HepG2 (cell line): ENCODE measurements at regions not wholly inside any gene's neighbourhood (a gene's known extent, or its start where the extent isn't known, plus 50 kb on each side); places are given as distances from the start of the nearest gene placed in this dataset.

ENCODE experiments used
- CBX1 ChIP-seq: IDR thresholded peaks from one replicate; pipeline ENCODE4 v1.6.1; 2016; ENCODE audit warnings: antibody characterized with exemption, low read depth
- CREBL2 ChIP-seq: sonication (generic); formaldehyde crosslinking; IDR thresholded peaks from 2 replicates; pipeline ENCODE4 v1.8.1; 2023; ENCODE audit warnings: missing genetic modification reagents, mild to moderate bottlenecking, borderline replicate concordance
- DNMT3B ChIP-seq: conservative IDR thresholded peaks from 2 replicates; pipeline ENCODE4 v1.6.1; 2016; ENCODE audit warnings: missing biosample characterization, control low read depth
- GFI1 ChIP-seq: sonication (generic); formaldehyde crosslinking; IDR thresholded peaks from 2 replicates; pipeline ENCODE4 v1.5.0; 2020; ENCODE audit warnings: missing genetic modification reagents, mild to moderate bottlenecking, borderline replicate concordance
- GPN1 ChIP-seq: sonication (generic); formaldehyde crosslinking; IDR thresholded peaks from 2 replicates; pipeline ENCODE4 v1.5.1; 2020; ENCODE audit warnings: missing genetic modification reagents, borderline replicate concordance
- GRHL1 ChIP-seq: sonication (generic); formaldehyde crosslinking; conservative IDR thresholded peaks from 2 replicates; pipeline ENCODE4 v1.8.0; 2022; ENCODE audit warnings: missing genetic modification reagents
- MED13 ChIP-seq: sonication (generic); formaldehyde crosslinking; IDR thresholded peaks from 2 replicates; pipeline ENCODE4 v1.5.0; 2020; ENCODE audit warnings: missing genetic modification reagents
- MEIS1 ChIP-seq: sonication (generic); formaldehyde crosslinking; IDR thresholded peaks from 2 replicates; pipeline ENCODE4 v1.9.0; 2021; ENCODE audit warnings: mild to moderate bottlenecking, missing genetic modification reagents, moderate library complexity, borderline replicate concordance
- MIER3 ChIP-seq: IDR thresholded peaks from 2 replicates; pipeline ENCODE4 v1.6.1; 2016; ENCODE audit warnings: missing compliant biosample characterization, borderline replicate concordance
- REST ChIP-seq, 2 experiments: IDR thresholded peaks; 2 replicates each; pipeline ENCODE4 v1.6.1; 2011 to 2012; ENCODE audit warnings: low read length in 2 of 2, borderline replicate concordance in 1 of 2, low read depth in 1 of 2, mild to moderate bottlenecking in 1 of 2, moderate library complexity in 1 of 2
- YEATS2 ChIP-seq: sonication (generic); formaldehyde crosslinking; IDR thresholded peaks from 2 replicates; pipeline ENCODE4 v1.4.0; 2020; ENCODE audit warnings: missing genetic modification reagents, borderline replicate concordance
- ZKSCAN5 ChIP-seq: sonication (generic); formaldehyde crosslinking; IDR thresholded peaks from 2 replicates; pipeline ENCODE4 v1.5.1; 2020; ENCODE audit warnings: mild to moderate bottlenecking, missing genetic modification reagents
- ZNF136 ChIP-seq: sonication (generic); formaldehyde crosslinking; IDR thresholded peaks from 2 replicates; pipeline ENCODE4 v1.8.1; 2022; ENCODE audit warnings: low read depth, mild to moderate bottlenecking, moderate library complexity, missing genetic modification reagents
- ZNF414 ChIP-seq: sonication (generic); formaldehyde crosslinking; IDR thresholded peaks from 2 replicates; pipeline ENCODE4 v1.5.0; 2020; ENCODE audit warnings: missing genetic modification reagents
- ZNF546 ChIP-seq: sonication (generic); formaldehyde crosslinking; conservative IDR thresholded peaks from 2 replicates; pipeline ENCODE4 v1.8.1; 2023; ENCODE audit warnings: mild to moderate bottlenecking, missing genetic modification reagents
- ZNF609 ChIP-seq: sonication (generic); formaldehyde crosslinking; IDR thresholded peaks from 2 replicates; pipeline ENCODE4 v1.4.0; 2020; ENCODE audit warnings: mild to moderate bottlenecking, missing genetic modification reagents, borderline replicate concordance
- ZNF619 ChIP-seq: sonication (generic); formaldehyde crosslinking; IDR thresholded peaks from 2 replicates; pipeline ENCODE4 v1.4.0; 2020; ENCODE audit warnings: mild to moderate bottlenecking, missing genetic modification reagents
- ZSCAN25 ChIP-seq: sonication (generic); formaldehyde crosslinking; IDR thresholded peaks from 2 replicates; pipeline ENCODE4 v1.8.0; 2022; ENCODE audit warnings: mild to moderate bottlenecking, missing genetic modification reagents

GRCh38 chr10:4663162-4663992 is 162.6 kb upstream of the AKR1E2 start (continued):
- TF ChIP-seq ZNF136 (CRISPR knock-in tag) (no peak), GPN1 (CRISPR knock-in tag) (no peak), CBX1 (no peak), REST (IDR thresholded peaks at IDR 0.05; ENCODE audit: borderline replicate concordance in 1 of 2, low read depth in 1 of 2, low read length in 2 of 2) (no peak), ZNF414 (CRISPR knock-in tag) (no peak), CREBL2 (CRISPR knock-in tag) (no peak), YEATS2 (CRISPR knock-in tag) (no peak; the same call in 1 of the 2 replicates), MED13 (CRISPR knock-in tag) (no peak), GRHL1 (CRISPR knock-in tag) (no peak), DNMT3B (CRISPR knock-in tag) (peak; percentile 75; the same call in 1 of the 2 replicates), ZNF609 (CRISPR knock-in tag) (no peak), MEIS1 (no peak), ZKSCAN5 (CRISPR knock-in tag) (no peak), ZSCAN25 (CRISPR knock-in tag) (no peak), ZNF619 (no peak), GFI1 (no peak), ZNF546 (CRISPR knock-in tag) (no peak), MIER3 (0 out of 2 replicates have a peak, but pooled peaks have one; percentile 42)
